GM12878 (cell line): ENCODE measurements at regions not wholly inside any gene's neighbourhood (a gene's known extent, or its start where the extent isn't known, plus 50 kb on each side); places are given as distances from the start of the nearest gene placed in this dataset.

Experiments used
- DPF2 ChIP-seq: fragments of 450-650 bp; IDR thresholded peaks from 2 replicates; pipeline ENCODE4 v1.6.1; 2017; ENCODE audit warnings: mild to moderate bottlenecking
- EGR1 ChIP-seq, 2 experiments: IDR thresholded peaks; 1 replicate in 1 of 2; 2 replicates in 1 of 2; pipeline ENCODE4 v1.6.1; 2011 to 2012; ENCODE audit warnings: low read depth in 2 of 2, low read length in 2 of 2, borderline replicate concordance in 1 of 2, mild to moderate bottlenecking in 1 of 2, moderate library complexity in 1 of 2
- LARP7 ChIP-seq: fragments of 450-650 bp; IDR thresholded peaks from 2 replicates; pipeline ENCODE4 v1.6.1; 2017; ENCODE audit warnings: mild to moderate bottlenecking
- MEF2A ChIP-seq: IDR thresholded peaks from 2 replicates; pipeline ENCODE4 v1.6.1; 2011; ENCODE audit warnings: low read depth, mild to moderate bottlenecking, low read length, moderate library complexity; ENCODE audit not compliant: insufficient read depth
- NR2F1 ChIP-seq: fragments of 450-650 bp; conservative IDR thresholded peaks from 2 replicates; pipeline ENCODE4 v1.6.1; 2017; ENCODE audit warnings: mild to moderate bottlenecking
- RUNX3 ChIP-seq: IDR thresholded peaks from 2 replicates; pipeline ENCODE4 v1.6.1; 2012; ENCODE audit warnings: low read length, inconsistent platforms
- SREBF1 ChIP-seq: IDR thresholded peaks from 2 replicates; pipeline ENCODE4 v1.6.1; 2012; ENCODE audit warnings: mild to moderate bottlenecking, low read length
- ZNF687 ChIP-seq: fragments of 450-650 bp; IDR thresholded peaks from 2 replicates; pipeline ENCODE4 v1.6.1; 2017; ENCODE audit warnings: mild to moderate bottlenecking, moderate library complexity

- 0 out of 2 replicates have a peak, but pooled peaks have one; percentile 35 for TF ChIP-seq MEF2A
- TF ChIP-seq LARP7 = peak; percentile 91
- peak; percentile 82 for TF ChIP-seq DPF2
- TF ChIP-seq SREBF1 = no peak
- TF ChIP-seq NR2F1 = peak; percentile 60
- TF ChIP-seq ZNF687 = peak; percentile 74
- TF ChIP-seq RUNX3 = 0 out of 2 replicates have a peak, but pooled peaks have one; percentile 6
- TF ChIP-seq EGR1 (IDR thresholded peaks at IDR 0.05; ENCODE audit: borderline replicate concordance in 1 of 2, low read depth in 2 of 2, low read length in 2 of 2) = peak in 1 of 2 experiments; percentile 82; a peak in 2 of 3 replicates
These were observed 92.4 kb downstream of the NCR2 start (continued) for GRCh38 chr6:41427642-41428335.
